ENCODE measurements at regions not wholly inside any gene's neighbourhood (a gene's known extent, or its start where the extent isn't known, plus 50 kb on each side); places are given as distances from the start of the nearest gene placed in this dataset.

DNA sequence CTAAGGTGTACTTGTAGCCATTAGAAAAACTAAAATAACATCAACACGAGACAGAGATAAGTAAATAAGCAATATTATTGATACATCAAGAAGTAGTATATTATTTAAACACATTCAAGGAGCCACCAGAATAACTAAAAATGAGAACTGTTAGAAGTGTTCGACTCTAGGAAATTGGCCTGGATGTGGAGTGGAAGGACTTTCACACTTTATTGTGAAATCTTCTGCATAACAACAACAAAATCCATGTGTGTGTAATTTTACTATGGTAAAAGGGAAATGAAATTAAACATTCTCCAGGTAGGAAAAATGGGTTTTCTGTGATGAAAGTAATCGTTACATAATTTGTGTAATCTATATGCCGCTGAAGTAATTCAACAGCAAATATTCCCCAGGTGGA lies 96.3 kb upstream of the RNF152 start:
- Mint-ChIP-seq H3K27me3 (no peaks in the 10 kb centered on the region), H3K4me3 (no peak overlapping the region), H3K9me3 (no peaks in the 10 kb centered on the region), H3K4me1 (ENCODE audit: unreplicated experiment) (peaks cover 25% of the 10 kb centered on the region), H3K27ac (no peak overlapping the region), H3K36me3 (no peaks in the 10 kb centered on the region)
- no peak for DNase-seq (ENCODE audit: extremely low spot score, unreplicated experiment)
- TF ChIP-seq, protein P1, sequence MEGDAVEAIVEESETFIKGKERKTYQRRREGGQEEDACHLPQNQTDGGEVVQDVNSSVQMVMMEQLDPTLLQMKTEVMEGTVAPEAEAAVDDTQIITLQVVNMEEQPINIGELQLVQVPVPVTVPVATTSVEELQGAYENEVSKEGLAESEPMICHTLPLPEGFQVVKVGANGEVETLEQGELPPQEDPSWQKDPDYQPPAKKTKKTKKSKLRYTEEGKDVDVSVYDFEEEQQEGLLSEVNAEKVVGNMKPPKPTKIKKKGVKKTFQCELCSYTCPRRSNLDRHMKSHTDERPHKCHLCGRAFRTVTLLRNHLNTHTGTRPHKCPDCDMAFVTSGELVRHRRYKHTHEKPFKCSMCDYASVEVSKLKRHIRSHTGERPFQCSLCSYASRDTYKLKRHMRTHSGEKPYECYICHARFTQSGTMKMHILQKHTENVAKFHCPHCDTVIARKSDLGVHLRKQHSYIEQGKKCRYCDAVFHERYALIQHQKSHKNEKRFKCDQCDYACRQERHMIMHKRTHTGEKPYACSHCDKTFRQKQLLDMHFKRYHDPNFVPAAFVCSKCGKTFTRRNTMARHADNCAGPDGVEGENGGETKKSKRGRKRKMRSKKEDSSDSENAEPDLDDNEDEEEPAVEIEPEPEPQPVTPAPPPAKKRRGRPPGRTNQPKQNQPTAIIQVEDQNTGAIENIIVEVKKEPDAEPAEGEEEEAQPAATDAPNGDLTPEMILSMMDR (conservative IDR thresholded peaks at IDR 0.05): no peak

DNA sequence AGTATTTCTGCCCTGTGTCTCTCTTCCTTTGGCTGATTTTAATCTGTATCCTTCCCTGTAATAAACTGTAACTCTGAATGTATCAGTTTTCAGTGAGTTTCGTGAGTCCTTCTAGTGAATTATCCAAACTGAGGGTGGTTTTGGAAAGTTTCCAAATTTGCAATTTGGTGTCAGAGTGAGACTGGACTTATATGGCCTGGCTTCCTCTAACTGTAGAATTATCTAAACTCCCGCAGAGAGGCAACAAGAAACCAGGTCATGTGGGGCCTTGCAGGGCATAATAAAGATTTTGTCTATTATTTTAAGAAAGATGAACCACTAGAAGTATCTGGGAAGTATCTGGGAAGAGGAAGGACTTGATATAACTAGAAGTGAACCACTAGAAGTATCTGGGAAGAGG lies 95.3 kb upstream of the RNF152 start:
- H3K4me1 Mint-ChIP-seq (ENCODE audit: unreplicated experiment): peaks cover 21% of the 10 kb centered on the region
- H3K36me3 Mint-ChIP-seq: no peaks in the 10 kb centered on the region
- H3K9me3 Mint-ChIP-seq: peaks cover 3% of the 10 kb centered on the region
- no peaks in the 10 kb centered on the region for H3K27me3 Mint-ChIP-seq
- DNase-seq (ENCODE audit: extremely low spot score, unreplicated experiment): no peak
- H3K27ac Mint-ChIP-seq: no peak overlapping the region
- TF ChIP-seq, protein P1 (conservative IDR thresholded peaks at IDR 0.05): no peak
- H3K4me3 Mint-ChIP-seq: no peak overlapping the region

DNA sequence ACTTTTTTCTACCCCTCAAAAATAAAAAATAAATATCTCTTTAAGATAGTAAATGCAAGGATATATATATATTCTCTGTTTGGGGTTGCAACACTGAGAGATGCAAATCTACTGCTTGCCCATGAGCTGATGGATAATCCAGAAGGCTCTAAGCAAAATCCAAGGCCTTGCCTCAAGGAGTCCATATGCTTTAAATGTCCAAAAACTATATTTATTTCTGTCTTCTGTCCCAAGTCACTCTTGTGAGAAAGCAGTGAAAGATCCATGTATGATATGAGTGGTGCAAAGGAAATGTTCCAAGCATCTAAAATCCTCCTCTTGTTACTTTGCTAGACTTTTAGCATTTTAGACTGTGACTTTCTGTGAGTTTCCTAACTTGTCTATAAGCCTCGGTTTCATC lies 92.9 kb upstream of the RNF152 start:
- Mint-ChIP-seq H3K4me1 (ENCODE audit: unreplicated experiment) (peaks cover 14% of the 10 kb centered on the region), H3K9me3 (peaks cover 9% of the 10 kb centered on the region), H3K36me3 (no peaks in the 10 kb centered on the region), H3K27ac (no peak overlapping the region), H3K4me3 (no peak overlapping the region), H3K27me3 (no peaks in the 10 kb centered on the region)
- no peak for DNase-seq (ENCODE audit: extremely low spot score, unreplicated experiment)
- TF ChIP-seq, protein P1 (conservative IDR thresholded peaks at IDR 0.05): no peak

DNA sequence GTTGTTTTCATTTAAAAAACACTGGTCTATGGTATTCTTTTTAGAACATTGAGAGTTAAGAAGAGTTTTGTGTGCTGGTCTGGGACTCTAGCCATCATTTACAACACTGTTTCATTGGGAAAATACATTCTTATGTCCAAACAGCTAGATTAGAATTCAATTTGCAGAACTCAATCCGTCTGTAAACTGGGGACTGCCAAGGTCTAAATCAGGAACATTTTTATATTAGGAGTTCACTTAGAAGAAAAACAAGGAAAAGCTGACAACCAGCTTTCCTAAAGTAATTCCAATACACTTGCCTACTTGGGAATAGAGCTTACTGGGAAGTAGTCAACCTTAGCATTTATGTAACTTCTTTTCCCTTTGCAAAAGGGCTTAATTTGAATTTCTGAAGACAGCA lies 91.5 kb upstream of the RNF152 start:
- Mint-ChIP-seq H3K27me3 (no peaks in the 10 kb centered on the region), H3K4me3 (no peak overlapping the region)
- TF ChIP-seq, protein P1 (conservative IDR thresholded peaks at IDR 0.05): no peak

DNA sequence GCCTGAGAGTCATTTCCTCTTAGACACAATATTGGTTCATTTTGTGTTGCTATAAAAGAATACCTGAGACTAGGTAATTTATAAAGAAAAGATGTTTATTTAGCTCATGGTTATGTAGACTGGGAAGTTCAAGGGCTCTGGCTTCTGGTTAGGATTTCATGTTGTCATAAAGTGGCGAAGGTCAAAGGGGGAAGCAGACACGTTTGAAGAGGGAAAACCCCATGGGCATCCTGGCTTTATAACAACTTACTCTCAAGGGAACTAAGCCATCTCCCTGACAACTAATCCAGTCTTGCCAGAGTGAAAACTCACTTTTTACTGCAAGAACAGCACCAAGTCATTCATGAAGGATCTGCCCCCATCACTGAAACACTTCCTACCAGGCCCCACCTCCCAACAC lies 89.7 kb upstream of the RNF152 start:
- Mint-ChIP-seq H3K27ac (no peak overlapping the region), H3K4me3 (no peak overlapping the region)
- TF ChIP-seq, protein P1 (conservative IDR thresholded peaks at IDR 0.05): no peak

More for the DNA sequence above, 91.5 kb upstream of the RNF152 start:
- Mint-ChIP-seq H3K4me1 (ENCODE audit: unreplicated experiment) (peaks cover 20% of the 10 kb centered on the region), H3K27ac (no peak overlapping the region), H3K9me3 (peaks cover 9% of the 10 kb centered on the region), H3K36me3 (no peaks in the 10 kb centered on the region)
- no peak for DNase-seq (ENCODE audit: extremely low spot score, unreplicated experiment)

DNA sequence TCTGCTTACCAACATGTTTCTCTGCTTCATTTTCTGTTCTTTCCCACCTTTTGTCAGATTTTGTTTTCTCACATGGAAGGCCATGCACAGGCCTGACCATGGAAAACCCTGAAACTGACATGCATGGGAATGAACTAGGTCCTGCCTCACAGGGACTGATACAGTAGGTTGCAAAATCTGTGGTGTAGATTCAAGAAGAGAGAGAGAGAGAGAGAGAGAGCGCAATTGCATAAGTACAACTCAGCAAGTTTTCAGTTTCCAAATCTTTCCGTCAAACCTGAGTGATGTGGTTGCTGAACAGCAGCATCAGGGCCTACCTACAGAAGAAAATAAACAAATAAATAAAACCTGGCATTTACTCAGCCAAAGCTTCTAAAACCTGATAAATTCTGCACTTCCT lies 87.5 kb upstream of the RNF152 start:
- DNase-seq (ENCODE audit: extremely low spot score, unreplicated experiment): no peak
- Mint-ChIP-seq H3K27ac (no peak overlapping the region), H3K4me3 (no peak overlapping the region), H3K27me3 (no peaks in the 10 kb centered on the region), H3K4me1 (ENCODE audit: unreplicated experiment) (peaks cover 11% of the 10 kb centered on the region), H3K36me3 (no peaks in the 10 kb centered on the region), H3K9me3 (peaks cover 9% of the 10 kb centered on the region)
- TF ChIP-seq, protein P1 (conservative IDR thresholded peaks at IDR 0.05): no peak

More for the DNA sequence above, 89.7 kb upstream of the RNF152 start:
- no peaks in the 10 kb centered on the region for H3K36me3 Mint-ChIP-seq
- H3K27me3 Mint-ChIP-seq: no peaks in the 10 kb centered on the region
- H3K4me1 Mint-ChIP-seq (ENCODE audit: unreplicated experiment): peaks cover 11% of the 10 kb centered on the region
- DNase-seq (ENCODE audit: extremely low spot score, unreplicated experiment): no peak
- H3K9me3 Mint-ChIP-seq: peaks cover 9% of the 10 kb centered on the region
